Prostate gland (tissue), 2 donors: ENCODE measurements at regions not wholly inside any gene's neighbourhood (a gene's known extent, or its start where the extent isn't known, plus 50 kb on each side); places are given as distances from the start of the nearest gene placed in this dataset.
"Not testable (repeated sequence)": the region's sequence is repeated elsewhere in the genome, so short reads cannot be mapped to it uniquely, and the experiment has no call there.

ENCODE experiments used
- POLR2A ChIP-seq: fragments of 450-650 bp; IDR thresholded peaks from one replicate; pipeline ENCODE4 v1.6.1; 2016; ENCODE audit warnings: antibody characterized with exemption, mild to moderate bottlenecking
- TF ChIP-seq, protein P1 (sequence below), 4 experiments: fragments of 200-600 bp in 2 of 4; fragments of 450-650 bp in 2 of 4; sonication (generic) in 2 of 4; IDR thresholded peaks; 1 replicate in 3 of 4; 2 replicates in 1 of 4; pipeline ENCODE4 v1.5.1; 2016 to 2019; ENCODE audit warnings: antibody characterized with exemption in 4 of 4, mild to moderate bottlenecking in 2 of 4, moderate library complexity in 2 of 4

DNA sequence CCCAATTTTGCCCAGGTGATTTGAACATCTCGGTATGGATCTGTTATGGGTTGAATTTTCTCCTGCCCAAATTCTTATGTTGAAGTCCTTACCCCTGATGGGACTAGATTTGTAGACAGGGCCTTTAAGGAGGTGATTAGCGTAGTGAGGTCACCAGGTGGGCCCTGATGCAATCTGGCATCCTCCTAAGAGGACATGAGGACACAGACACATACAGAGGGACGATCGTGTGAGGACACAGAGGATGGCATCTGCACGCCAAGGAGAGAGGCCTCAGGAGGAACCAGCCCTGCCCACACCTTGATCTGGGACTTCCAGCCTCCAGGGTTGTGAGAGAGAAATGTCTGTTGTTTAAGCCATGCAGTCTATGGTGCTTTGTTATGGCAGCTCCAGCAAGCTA lies 79.8 kb upstream of the SAMD11 start:
- TF ChIP-seq, protein P1, sequence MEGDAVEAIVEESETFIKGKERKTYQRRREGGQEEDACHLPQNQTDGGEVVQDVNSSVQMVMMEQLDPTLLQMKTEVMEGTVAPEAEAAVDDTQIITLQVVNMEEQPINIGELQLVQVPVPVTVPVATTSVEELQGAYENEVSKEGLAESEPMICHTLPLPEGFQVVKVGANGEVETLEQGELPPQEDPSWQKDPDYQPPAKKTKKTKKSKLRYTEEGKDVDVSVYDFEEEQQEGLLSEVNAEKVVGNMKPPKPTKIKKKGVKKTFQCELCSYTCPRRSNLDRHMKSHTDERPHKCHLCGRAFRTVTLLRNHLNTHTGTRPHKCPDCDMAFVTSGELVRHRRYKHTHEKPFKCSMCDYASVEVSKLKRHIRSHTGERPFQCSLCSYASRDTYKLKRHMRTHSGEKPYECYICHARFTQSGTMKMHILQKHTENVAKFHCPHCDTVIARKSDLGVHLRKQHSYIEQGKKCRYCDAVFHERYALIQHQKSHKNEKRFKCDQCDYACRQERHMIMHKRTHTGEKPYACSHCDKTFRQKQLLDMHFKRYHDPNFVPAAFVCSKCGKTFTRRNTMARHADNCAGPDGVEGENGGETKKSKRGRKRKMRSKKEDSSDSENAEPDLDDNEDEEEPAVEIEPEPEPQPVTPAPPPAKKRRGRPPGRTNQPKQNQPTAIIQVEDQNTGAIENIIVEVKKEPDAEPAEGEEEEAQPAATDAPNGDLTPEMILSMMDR (IDR thresholded peaks at IDR 0.05), result not testable (repeated sequence)
- not testable (repeated sequence) for TF ChIP-seq POLR2A
